ENCODE measurements at regions not wholly inside any gene's neighbourhood (a gene's known extent, or its start where the extent isn't known, plus 50 kb on each side); places are given as distances from the start of the nearest gene placed in this dataset.
A peak's percentile ranks its signal among the peaks of the same experiment; 100 is the strongest.
"Not testable (repeated sequence)": the region's sequence is repeated elsewhere in the genome, so short reads cannot be mapped to it uniquely, and the experiment has no call there.

DNA sequence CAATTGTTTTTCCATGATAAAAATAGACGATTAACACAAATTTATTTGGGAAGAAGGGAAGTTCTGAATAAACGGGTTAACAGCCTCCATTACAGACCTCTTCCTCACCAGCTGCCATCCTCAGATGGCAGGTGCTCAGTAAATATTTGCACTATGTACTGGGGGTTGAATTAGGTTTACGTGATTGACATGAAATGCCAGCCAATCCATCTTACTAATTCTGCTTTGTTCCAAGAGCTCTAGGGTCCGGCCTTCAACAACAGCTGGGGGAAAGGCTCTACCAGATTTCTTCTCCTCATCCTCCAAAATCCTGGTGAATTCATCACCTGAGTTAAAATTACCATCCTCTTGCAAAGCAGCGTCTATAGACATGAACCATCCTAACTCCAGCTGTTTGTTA is 104.6 kb downstream of the MTX3 start:
- DNase-seq (no peak), ATAC-seq (no peak)
- Mint-ChIP-seq H3K36me3 (no peaks in the 10 kb centered on the region), H3K4me3 (no peak overlapping the region), H3K27ac (no peak overlapping the region), H3K9me3 (ENCODE audit: low read depth) (peaks cover 5% of the 10 kb centered on the region), H3K27me3 (peaks cover 12% of the 10 kb centered on the region), H3K4me1 (peaks cover 6% of the 10 kb centered on the region)
- CTCF ChIA-PET, result no interaction called here

DNA sequence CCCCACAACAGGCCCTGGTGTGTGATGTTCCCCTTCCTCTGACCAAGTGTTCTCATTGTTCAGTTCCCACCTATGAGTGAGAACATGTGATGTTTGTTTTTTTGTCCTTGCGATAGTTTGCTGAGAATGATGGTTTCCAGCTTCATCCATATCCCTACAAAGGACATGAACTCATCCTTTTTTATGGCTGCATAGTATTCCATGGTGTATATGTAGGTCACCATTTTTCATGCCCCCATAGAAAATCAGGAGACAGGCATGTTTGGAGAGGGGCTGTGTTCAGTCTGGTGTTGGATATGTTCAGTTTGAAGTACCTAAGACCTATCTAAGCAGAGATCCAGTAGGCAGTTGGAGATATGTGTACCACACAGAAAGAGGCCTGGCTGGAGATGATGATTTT is 111.2 kb downstream of the MTX3 start:
- not testable (repeated sequence) for DNase-seq; H3K9me3 Mint-ChIP-seq (ENCODE audit: low read depth); H3K27me3 Mint-ChIP-seq; ATAC-seq; H3K4me3 Mint-ChIP-seq; H3K27ac Mint-ChIP-seq; H3K36me3 Mint-ChIP-seq; H3K4me1 Mint-ChIP-seq
- CTCF ChIA-PET, result interaction anchor here (5.2 kb wide), 1 partner anchor 203 kb away, joined by 32 read pairs; no protein-coding TSS in a partner anchor

DNA sequence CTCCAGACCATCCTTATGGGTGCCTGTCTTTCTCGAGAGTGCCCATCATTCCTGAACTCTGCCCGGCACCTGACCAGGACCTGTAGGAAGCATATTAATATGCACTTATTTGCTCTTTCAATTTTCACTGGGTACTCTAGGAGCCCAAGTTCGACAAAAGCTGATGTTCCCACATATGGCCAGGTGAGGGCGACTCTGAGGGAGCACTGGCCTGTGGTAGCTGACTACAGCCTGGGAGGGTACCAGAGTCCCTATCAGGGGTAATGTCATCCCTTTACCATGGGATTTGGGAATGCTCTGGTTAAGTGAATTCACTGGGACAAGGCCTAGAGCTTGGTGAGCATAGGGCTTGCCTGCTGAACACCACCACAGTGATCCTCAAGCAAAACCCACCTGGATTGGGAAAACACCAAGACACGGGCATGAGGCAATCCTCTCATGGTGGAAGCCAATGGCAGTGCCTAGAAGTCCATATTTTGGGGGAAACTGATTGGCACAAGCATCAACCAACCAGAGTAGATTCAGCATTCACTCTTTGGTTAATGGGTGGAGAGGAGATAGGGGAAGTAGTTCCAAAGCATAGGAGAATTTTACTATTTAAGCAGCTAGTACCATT is 112.2 kb downstream of the MTX3 start:
- no peak overlapping the region for H3K4me3 Mint-ChIP-seq
- H3K27me3 Mint-ChIP-seq, result peaks cover 9% of the 10 kb centered on the region
- no peak overlapping the region for H3K27ac Mint-ChIP-seq
- peaks cover 1% of the 10 kb centered on the region for H3K36me3 Mint-ChIP-seq
- H3K9me3 Mint-ChIP-seq (ENCODE audit: low read depth), result no peaks in the 10 kb centered on the region
- CTCF ChIA-PET, result interaction anchor here (0.7 to 5.2 kb wide), 7 partner anchors 21 to 321 kb away, joined by 3 to 32 read pairs (median 3); no protein-coding TSS in a partner anchor
- peaks cover 2% of the 10 kb centered on the region for H3K4me1 Mint-ChIP-seq
- ATAC-seq (peak; percentile 49), DNase-seq (peak; percentile 55)

DNA sequence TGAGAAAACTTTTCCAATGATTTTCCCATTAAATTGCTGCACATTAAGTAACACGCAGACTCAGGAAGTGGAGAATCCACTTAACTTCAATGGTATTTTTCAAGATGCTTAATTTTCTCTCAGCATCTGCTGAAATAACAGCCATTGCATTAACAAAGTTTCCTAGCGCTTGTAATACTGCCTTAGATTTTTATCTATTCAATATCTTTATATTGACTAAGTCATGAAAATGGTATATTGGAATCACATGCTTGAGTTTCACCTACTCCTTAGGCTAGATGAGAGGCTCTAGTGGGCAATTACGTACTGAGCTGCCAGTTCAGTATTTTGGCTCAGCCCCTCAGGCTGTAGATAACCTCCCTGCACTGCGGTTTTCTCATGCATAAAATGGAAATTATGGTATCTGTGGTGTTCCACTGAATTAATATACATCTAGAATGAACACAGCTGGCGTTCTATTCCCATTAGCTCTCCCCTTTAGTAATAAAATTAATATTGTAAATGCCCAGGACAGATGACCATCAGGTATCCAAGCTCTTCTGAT is 112.9 kb downstream of the MTX3 start:
- Mint-ChIP-seq H3K4me1 (no peaks in the 10 kb centered on the region), H3K27me3 (peaks cover 14% of the 10 kb centered on the region), H3K36me3 (peaks cover 1% of the 10 kb centered on the region), H3K27ac (no peak overlapping the region), H3K9me3 (ENCODE audit: low read depth) (no peaks in the 10 kb centered on the region), H3K4me3 (no peak overlapping the region)
- ATAC-seq (no peak), DNase-seq (no peak)
- CTCF ChIA-PET, result interaction anchor here (1.0 to 5.2 kb wide), 6 partner anchors 20 to 321 kb away, joined by 3 to 32 read pairs (median 4); no protein-coding TSS in a partner anchor

DNA sequence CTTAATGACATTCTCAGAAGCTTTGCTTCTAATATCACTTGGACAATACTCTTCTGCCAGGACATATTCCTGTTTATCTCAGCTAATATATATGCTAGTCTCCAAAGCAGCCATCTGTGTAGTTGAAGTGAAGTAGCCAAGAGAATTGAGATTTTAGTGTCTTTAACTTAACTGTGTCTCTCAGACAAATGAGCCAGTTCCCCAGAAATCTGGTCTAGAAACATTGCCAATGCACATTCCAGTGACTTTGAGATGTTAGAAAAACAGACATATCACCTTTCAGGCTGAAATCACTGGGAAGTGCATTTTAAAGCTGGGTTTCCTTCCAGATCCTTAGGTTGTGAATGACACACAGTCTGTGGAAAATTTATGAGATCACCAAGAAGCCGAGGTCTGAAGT is 114.6 kb downstream of the MTX3 start:
- Mint-ChIP-seq H3K9me3 (ENCODE audit: low read depth) (no peaks in the 10 kb centered on the region), H3K27me3 (peaks cover 16% of the 10 kb centered on the region), H3K4me3 (no peak overlapping the region), H3K4me1 (no peaks in the 10 kb centered on the region), H3K27ac (no peak overlapping the region), H3K36me3 (peaks cover 1% of the 10 kb centered on the region)
- CTCF ChIA-PET, result interaction anchor here (0.9 to 1.1 kb wide), 3 partner anchors 18 to 208 kb away, joined by 3 to 7 read pairs (median 3); no protein-coding TSS in a partner anchor
- DNase-seq (no peak), ATAC-seq (no peak)

DNA sequence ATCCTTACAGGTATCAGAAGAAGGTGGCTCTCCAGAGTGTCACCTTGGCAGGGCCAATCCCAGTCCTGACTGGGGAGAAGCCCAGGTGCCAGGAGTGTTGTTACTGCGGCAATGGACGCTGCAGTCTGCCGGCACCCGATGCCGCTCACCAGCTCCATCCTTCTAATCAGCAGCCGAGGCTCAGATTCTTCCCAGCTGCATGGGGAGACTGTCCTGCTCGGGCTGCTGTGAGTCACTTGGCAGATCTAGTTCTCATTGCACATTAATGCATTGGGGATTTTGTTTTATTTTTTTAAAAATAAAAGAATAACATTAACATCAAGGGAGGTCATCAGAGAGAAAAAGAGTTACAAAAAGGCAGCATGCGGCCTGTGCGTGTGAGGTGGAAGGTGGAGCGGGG is 115.8 kb downstream of the MTX3 start:
- ATAC-seq (no peak), DNase-seq (no peak)
- H3K27me3 Mint-ChIP-seq, result peaks cover 17% of the 10 kb centered on the region
- no peaks in the 10 kb centered on the region for H3K4me1 Mint-ChIP-seq
- no peaks in the 10 kb centered on the region for H3K9me3 Mint-ChIP-seq (ENCODE audit: low read depth)
- no peak overlapping the region for H3K4me3 Mint-ChIP-seq
- H3K27ac Mint-ChIP-seq, result no peak overlapping the region
- CTCF ChIA-PET, result no interaction called here
- peaks cover 1% of the 10 kb centered on the region for H3K36me3 Mint-ChIP-seq

DNA sequence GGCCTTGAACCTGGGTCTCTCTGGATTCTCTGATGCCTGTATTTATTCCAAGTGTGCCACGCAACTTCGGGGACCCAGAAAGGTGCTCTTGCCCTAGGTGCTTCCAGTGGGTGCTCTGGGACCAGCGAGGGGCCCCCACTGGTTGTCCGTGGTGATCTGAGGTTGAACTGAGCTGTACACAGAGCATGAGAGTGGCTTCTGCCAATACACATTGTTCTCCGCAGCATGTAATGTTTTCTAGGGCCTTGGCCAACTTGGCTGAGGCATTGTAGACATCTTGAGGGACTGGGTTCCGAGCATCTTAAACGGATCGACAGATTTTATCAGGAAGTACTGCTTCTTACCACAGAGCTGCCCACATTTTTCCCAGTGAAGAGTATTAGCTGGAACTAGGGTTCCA is 117.9 kb downstream of the MTX3 start:
- ATAC-seq (no peak), DNase-seq (no peak)
- peaks cover 21% of the 10 kb centered on the region for H3K27me3 Mint-ChIP-seq
- CTCF ChIA-PET, result no interaction called here
- H3K36me3 Mint-ChIP-seq, result no peaks in the 10 kb centered on the region
- no peak overlapping the region for H3K4me3 Mint-ChIP-seq
- no peaks in the 10 kb centered on the region for H3K9me3 Mint-ChIP-seq (ENCODE audit: low read depth)
- no peaks in the 10 kb centered on the region for H3K4me1 Mint-ChIP-seq
- no peak overlapping the region for H3K27ac Mint-ChIP-seq

DNA sequence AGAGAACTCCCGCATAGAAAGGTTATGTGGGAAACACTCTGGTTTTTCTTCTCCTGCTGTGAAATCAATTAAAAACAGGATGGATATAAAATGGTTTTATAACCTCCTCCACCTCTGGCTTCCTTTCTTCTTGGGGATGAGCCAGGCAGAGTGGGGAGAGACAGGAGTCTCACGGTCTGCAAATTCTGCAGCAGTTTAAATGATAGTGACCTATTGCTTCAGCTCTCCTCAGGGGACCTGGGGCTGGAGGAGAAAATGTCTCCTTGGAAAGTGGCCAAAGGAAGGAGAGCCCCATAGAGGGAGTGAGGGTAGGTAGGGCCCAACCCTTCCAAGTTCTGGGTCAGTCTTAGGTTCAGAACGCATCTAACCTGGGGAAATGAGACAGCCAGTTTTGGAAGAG is 118.8 kb downstream of the MTX3 start:
- Mint-ChIP-seq H3K36me3 (no peaks in the 10 kb centered on the region), H3K4me1 (no peaks in the 10 kb centered on the region), H3K27ac (no peak overlapping the region), H3K27me3 (peaks cover 23% of the 10 kb centered on the region), H3K9me3 (ENCODE audit: low read depth) (no peaks in the 10 kb centered on the region), H3K4me3 (no peak overlapping the region)
- DNase-seq (no peak), ATAC-seq (no peak)
- CTCF ChIA-PET, result no interaction called here

DNA sequence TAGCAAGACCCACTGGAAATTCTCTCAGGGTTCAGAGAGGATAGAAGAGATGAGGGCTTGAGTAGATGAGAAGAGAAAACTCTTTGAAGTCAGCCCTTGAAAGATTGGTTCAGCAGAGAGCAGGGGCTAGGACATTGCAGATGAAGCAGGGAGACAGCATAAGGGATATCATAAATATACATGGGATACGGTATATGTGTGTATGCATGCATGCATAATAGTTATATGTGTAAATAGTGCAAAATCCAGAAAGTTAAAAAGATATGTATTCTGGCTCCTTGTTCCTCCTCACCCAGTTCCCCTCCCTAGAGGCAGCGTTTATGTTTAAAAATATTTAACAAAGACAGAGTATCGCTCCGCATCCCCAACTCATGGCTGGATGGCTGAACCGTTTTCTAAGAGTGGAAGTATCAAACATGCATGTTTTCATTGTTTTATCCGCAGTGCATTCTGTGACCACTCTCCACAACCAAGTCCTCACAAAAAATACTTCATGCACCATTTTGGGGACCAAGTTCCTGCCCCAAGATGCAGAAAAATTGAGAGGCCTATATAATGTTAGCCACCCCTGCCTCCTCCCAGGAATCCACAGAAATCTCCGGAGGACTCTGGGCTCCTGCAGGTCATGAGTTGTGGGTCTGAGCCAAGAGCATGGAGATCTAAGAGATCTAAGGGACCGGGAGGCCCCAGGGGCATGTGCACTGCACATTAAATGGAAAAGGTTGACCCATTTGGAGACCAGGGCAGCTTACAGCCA is 119.5 kb downstream of the MTX3 start:
- H3K4me3 Mint-ChIP-seq, result no peak overlapping the region
- no peaks in the 10 kb centered on the region for H3K4me1 Mint-ChIP-seq
- no peak overlapping the region for H3K27ac Mint-ChIP-seq
- no peaks in the 10 kb centered on the region for H3K36me3 Mint-ChIP-seq
- H3K27me3 Mint-ChIP-seq, result peaks cover 23% of the 10 kb centered on the region
- peak; percentile 22 for DNase-seq
- H3K9me3 Mint-ChIP-seq (ENCODE audit: low read depth), result no peaks in the 10 kb centered on the region
- no peak for ATAC-seq
- CTCF ChIA-PET, result interaction anchor here (0.5 kb wide), 1 partner anchor 373 kb away, joined by 3 read pairs; no protein-coding TSS in a partner anchor

DNA sequence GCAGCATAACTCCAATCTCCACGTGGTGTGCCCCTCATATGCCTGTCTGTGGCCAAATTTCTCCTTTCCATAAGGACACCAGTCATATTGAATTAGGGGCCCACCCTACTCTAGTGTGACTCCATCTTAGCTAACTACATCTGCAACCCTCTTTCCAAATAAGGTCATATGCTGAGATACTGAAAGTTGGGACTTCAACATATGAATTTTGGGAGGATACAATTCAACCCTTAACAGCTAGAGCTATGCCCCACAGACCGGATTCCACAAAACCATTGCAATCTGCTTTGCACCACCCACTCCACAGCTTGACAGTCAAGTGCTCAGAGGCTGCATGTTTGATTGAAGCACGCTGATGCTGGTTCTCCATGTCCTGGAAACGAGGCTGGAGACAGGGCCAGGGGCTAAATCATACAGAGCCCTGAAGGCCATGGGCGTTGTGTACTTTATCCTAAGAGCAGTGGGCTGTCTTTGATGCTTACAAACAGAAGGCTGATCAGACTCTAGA is 122.8 kb downstream of the MTX3 start:
- H3K36me3 Mint-ChIP-seq, result no peaks in the 10 kb centered on the region
- no peak overlapping the region for H3K27ac Mint-ChIP-seq
- peak; percentile 22 for DNase-seq
- no peaks in the 10 kb centered on the region for H3K4me1 Mint-ChIP-seq
- no peak overlapping the region for H3K4me3 Mint-ChIP-seq
- CTCF ChIA-PET, result no interaction called here
- H3K27me3 Mint-ChIP-seq, result peaks cover 23% of the 10 kb centered on the region
- no peak for ATAC-seq
- no peaks in the 10 kb centered on the region for H3K9me3 Mint-ChIP-seq (ENCODE audit: low read depth)

DNA sequence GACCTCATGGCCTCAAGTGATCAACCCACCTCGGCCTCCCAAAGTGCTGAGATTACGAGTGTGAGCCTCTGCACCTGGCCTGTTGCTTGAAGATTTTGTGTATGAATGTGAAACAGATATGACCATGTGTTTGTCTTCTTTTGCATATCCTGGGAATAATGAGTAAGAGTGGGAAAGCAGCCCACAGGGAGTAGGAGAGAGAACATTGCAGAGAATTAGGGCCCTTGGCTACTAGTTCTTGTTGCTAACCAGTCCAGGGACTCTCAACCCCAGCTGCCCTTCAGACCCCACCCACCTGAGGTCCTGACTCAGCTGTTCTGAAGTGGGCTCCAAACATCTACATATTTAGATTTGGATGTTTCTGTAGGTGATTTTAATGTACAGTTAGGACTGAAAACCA is 125.5 kb downstream of the MTX3 start:
- ATAC-seq, result no peak
- CTCF ChIA-PET, result no interaction called here
- no peak overlapping the region for H3K4me3 Mint-ChIP-seq
- H3K27ac Mint-ChIP-seq, result no peak overlapping the region
- H3K9me3 Mint-ChIP-seq (ENCODE audit: low read depth), result no peaks in the 10 kb centered on the region
- no peaks in the 10 kb centered on the region for H3K4me1 Mint-ChIP-seq
- H3K27me3 Mint-ChIP-seq, result peaks cover 27% of the 10 kb centered on the region
- no peaks in the 10 kb centered on the region for H3K36me3 Mint-ChIP-seq
- no peak for DNase-seq

DNA sequence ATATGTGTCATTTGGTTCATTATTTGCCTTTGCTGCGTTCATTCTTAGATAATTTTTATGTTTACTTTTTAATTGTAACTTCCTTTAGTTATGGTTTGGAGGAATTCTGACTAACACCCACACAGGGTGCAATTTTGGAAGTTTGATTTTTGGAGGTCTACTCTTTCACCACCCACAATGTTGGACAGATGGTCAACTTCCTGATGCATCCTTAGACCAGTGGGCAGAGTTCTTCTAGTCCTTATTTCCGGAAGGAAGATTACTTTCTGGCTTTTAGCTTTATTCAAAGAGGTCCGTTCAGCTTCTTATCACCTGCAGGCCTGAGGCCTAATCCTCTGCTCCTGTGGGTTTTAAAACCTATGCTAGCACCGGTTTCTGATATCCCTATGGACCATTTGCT is 126.7 kb downstream of the MTX3 start:
- peaks cover 31% of the 10 kb centered on the region for H3K27me3 Mint-ChIP-seq
- ATAC-seq (no peak), DNase-seq (no peak)
- H3K4me3 Mint-ChIP-seq, result no peak overlapping the region
- H3K9me3 Mint-ChIP-seq (ENCODE audit: low read depth), result no peaks in the 10 kb centered on the region
- no peak overlapping the region for H3K27ac Mint-ChIP-seq
- H3K4me1 Mint-ChIP-seq, result no peaks in the 10 kb centered on the region
- CTCF ChIA-PET, result no interaction called here
- H3K36me3 Mint-ChIP-seq, result no peaks in the 10 kb centered on the region

DNA sequence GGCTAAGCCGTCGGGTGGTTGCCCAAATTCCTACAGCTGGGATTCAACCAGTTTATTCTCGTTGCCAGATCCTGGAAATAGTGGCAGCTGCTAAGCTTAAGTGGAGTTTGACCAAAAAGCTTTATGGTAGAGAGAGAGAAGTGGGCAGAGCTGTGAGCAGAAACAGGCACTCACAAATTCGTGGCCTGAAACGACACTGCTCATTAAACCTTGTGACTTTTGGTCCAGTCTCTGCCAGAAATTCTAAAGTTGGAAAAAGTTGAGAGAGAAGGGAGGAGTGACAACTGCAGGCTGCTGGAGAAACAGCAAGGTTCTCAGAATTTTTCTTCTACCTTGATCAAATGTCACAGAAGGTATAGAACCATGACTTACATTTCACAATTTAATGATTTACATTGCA is 131.5 kb downstream of the MTX3 start:
- peaks cover 3% of the 10 kb centered on the region for H3K4me1 Mint-ChIP-seq
- H3K4me3 Mint-ChIP-seq, result no peak overlapping the region
- H3K27me3 Mint-ChIP-seq, result peaks cover 31% of the 10 kb centered on the region
- ATAC-seq, result no peak
- no peaks in the 10 kb centered on the region for H3K9me3 Mint-ChIP-seq (ENCODE audit: low read depth)
- CTCF ChIA-PET, result interaction anchor here (0.6 to 2.6 kb wide), 3 partner anchors 19 to 350 kb away, joined by 3 to 14 read pairs (median 3); no protein-coding TSS in a partner anchor
- no peak for DNase-seq
- no peaks in the 10 kb centered on the region for H3K36me3 Mint-ChIP-seq
- H3K27ac Mint-ChIP-seq, result no peak overlapping the region

DNA sequence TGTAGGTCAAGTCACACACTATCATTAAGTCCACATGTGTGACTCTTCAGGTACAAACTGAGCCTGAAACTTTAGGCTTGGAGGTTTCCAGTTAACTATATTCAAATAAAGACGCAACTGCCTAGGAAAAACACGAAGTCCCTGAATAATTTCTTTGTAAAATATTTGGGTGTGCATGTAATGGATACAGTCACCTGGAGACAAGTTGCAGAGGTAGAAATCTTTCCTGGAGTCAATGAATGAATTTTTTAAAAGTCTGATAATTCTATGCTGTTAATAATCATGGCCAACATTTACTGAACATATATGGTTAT is 132.7 kb downstream of the MTX3 start:
- Mint-ChIP-seq H3K9me3 (ENCODE audit: low read depth) (no peaks in the 10 kb centered on the region), H3K4me1 (peaks cover 3% of the 10 kb centered on the region), H3K4me3 (no peak overlapping the region), H3K27ac (no peak overlapping the region), H3K27me3 (peaks cover 37% of the 10 kb centered on the region), H3K36me3 (no peaks in the 10 kb centered on the region)
- ATAC-seq, result no peak
- CTCF ChIA-PET, result interaction anchor here (0.7 to 2.8 kb wide), 18 partner anchors 9 to 724 kb away, joined by 3 to 14 read pairs (median 4); no protein-coding TSS in a partner anchor
- no peak for DNase-seq

All from activated CD8-positive, alpha-beta memory T cell treated with anti-CD3 and anti-CD28 coated beads, Interleukin-2, amount 10 ng/mL, durations not matched to agents 7 days and 5 days (primary cell).